GM04504 (cell line): ENCODE measurements at regions not wholly inside any gene's neighbourhood (a gene's known extent, or its start where the extent isn't known, plus 50 kb on each side); places are given as distances from the start of the nearest gene placed in this dataset.
"Not testable (repeated sequence)": the region's sequence is repeated elsewhere in the genome, so short reads cannot be mapped to it uniquely, and the experiment has no call there.

Source experiments
- DNase-seq: peaks from one replicate; pipeline ENCODE4 v3.0.0-alpha.2; 2012; ENCODE audit warnings: low read depth

- DNase-seq: not testable (repeated sequence)
Measured at GRCh38 chr7:6939126-6939525, 113.1 kb upstream of the CCZ1B start.

- not testable (repeated sequence) for DNase-seq
Measured at GRCh38 chr7:6939896-6940295, 113.8 kb upstream of the CCZ1B start.

- not testable (repeated sequence) for DNase-seq
Measured at GRCh38 chr7:6946873-6947272, 120.8 kb upstream of the CCZ1B start.

- not testable (repeated sequence) for DNase-seq
Measured at GRCh38 chr7:6950231-6950630, 124.2 kb upstream of the CCZ1B start.

- DNase-seq: not testable (repeated sequence)
Measured at GRCh38 chr7:6951553-6951952, 125.5 kb upstream of the CCZ1B start.

GRCh38 chr7:6953138-6953797, 127.2 kb upstream of the CCZ1B start:
- not testable (repeated sequence) for DNase-seq

- DNase-seq: not testable (repeated sequence)
Measured at GRCh38 chr7:6953798-6954181, 127.7 kb upstream of the CCZ1B start.

GRCh38 chr7:6955385-6955784, 129.3 kb upstream of the CCZ1B start:
- not testable (repeated sequence) for DNase-seq

- not testable (repeated sequence) for DNase-seq
Measured at GRCh38 chr7:6955990-6956566, 130.0 kb upstream of the CCZ1B start.

- not testable (repeated sequence) for DNase-seq
Measured at GRCh38 chr7:6958371-6958770, 132.3 kb upstream of the CCZ1B start.

- DNase-seq: not testable (repeated sequence)
Measured at GRCh38 chr7:6959942-6960341, 133.9 kb upstream of the CCZ1B start.

GRCh38 chr7:6962871-6963270, 136.8 kb upstream of the CCZ1B start:
- not testable (repeated sequence) for DNase-seq

- not testable (repeated sequence) for DNase-seq
Measured at GRCh38 chr7:6965051-6965450, 139.0 kb upstream of the CCZ1B start.

GRCh38 chr7:6970180-6970579, 144.1 kb upstream of the CCZ1B start:
- DNase-seq: not testable (repeated sequence)

GRCh38 chr7:6974876-6975275, 148.8 kb upstream of the CCZ1B start:
- not testable (repeated sequence) for DNase-seq

- DNase-seq: not testable (repeated sequence)
Measured at GRCh38 chr7:6975346-6975745, 149.3 kb upstream of the CCZ1B start.

- not testable (repeated sequence) for DNase-seq
Measured at GRCh38 chr7:6977368-6977767, 151.3 kb upstream of the CCZ1B start.

GRCh38 chr7:6978326-6978725, 152.3 kb upstream of the CCZ1B start:
- DNase-seq: not testable (repeated sequence)

- not testable (repeated sequence) for DNase-seq
Measured at GRCh38 chr7:6979456-6979855, 153.4 kb upstream of the CCZ1B start.

- DNase-seq: not testable (repeated sequence)
Measured at GRCh38 chr7:6982375-6982774, 156.3 kb upstream of the CCZ1B start.

- DNase-seq: not testable (repeated sequence)
Measured at GRCh38 chr7:6986892-6987291, 160.8 kb upstream of the CCZ1B start.

- DNase-seq: not testable (repeated sequence)
Measured at GRCh38 chr7:6988608-6989007, 162.5 kb upstream of the CCZ1B start.

- DNase-seq: not testable (repeated sequence)
Measured at GRCh38 chr7:6989968-6990367, 163.9 kb upstream of the CCZ1B start.
